ENCODE measurements at regions not wholly inside any gene's neighbourhood (a gene's known extent, or its start where the extent isn't known, plus 50 kb on each side); places are given as distances from the start of the nearest gene placed in this dataset.

GRCh38 chr17:14942526-14943190, 322.5 kb downstream of the PMP22 start:
- no peak overlapping the region for H3K9ac ChIP-seq (ENCODE audit: low read length)
- H3K4me3 ChIP-seq (ENCODE audit: low read depth in 1 of 2, low read length in 2 of 2) = no peak overlapping the region
- H3K36me3 ChIP-seq (ENCODE audit: insufficient read depth, low read length) = no peaks in the 10 kb centered on the region
- H3K27ac ChIP-seq (ENCODE audit: low read depth, low read length) = no peak overlapping the region
- H3K27me3 ChIP-seq (ENCODE audit: control insufficient read depth in 1 of 2, insufficient read depth in 2 of 2, low read length in 2 of 2) = no peaks in the 10 kb centered on the region
- H3K9me3 ChIP-seq (ENCODE audit: low read length) = no peaks in the 10 kb centered on the region
- peaks cover 9% of the 10 kb centered on the region for H3K4me1 ChIP-seq (ENCODE audit: insufficient read depth, low read length)

GRCh38 chr17:14940938-14941265, 324.2 kb downstream of the PMP22 start:
- Histone ChIP-seq H3K4me1 (ENCODE audit: insufficient read depth, low read length) (peaks cover 9% of the 10 kb centered on the region), H3K9ac (ENCODE audit: low read length) (no peak overlapping the region), H3K9me3 (ENCODE audit: low read length) (no peaks in the 10 kb centered on the region), H3K36me3 (ENCODE audit: insufficient read depth, low read length) (no peaks in the 10 kb centered on the region), H3K27me3 (ENCODE audit: control insufficient read depth in 1 of 2, insufficient read depth in 2 of 2, low read length in 2 of 2) (no peaks in the 10 kb centered on the region), H3K27ac (ENCODE audit: low read depth, low read length) (no peak overlapping the region), H3K4me3 (ENCODE audit: low read depth in 1 of 2, low read length in 2 of 2) (no peak overlapping the region)

GRCh38 chr17:14940108-14940937, 324.8 kb downstream of the PMP22 start:
- Histone ChIP-seq H3K4me3 (ENCODE audit: low read depth in 1 of 2, low read length in 2 of 2) (no peak overlapping the region), H3K27ac (ENCODE audit: low read depth, low read length) (no peak overlapping the region), H3K4me1 (ENCODE audit: insufficient read depth, low read length) (peaks cover 9% of the 10 kb centered on the region), H3K36me3 (ENCODE audit: insufficient read depth, low read length) (no peaks in the 10 kb centered on the region), H3K9ac (ENCODE audit: low read length) (no peak overlapping the region), H3K27me3 (ENCODE audit: control insufficient read depth in 1 of 2, insufficient read depth in 2 of 2, low read length in 2 of 2) (no peaks in the 10 kb centered on the region), H3K9me3 (ENCODE audit: low read length) (no peaks in the 10 kb centered on the region)

DNA sequence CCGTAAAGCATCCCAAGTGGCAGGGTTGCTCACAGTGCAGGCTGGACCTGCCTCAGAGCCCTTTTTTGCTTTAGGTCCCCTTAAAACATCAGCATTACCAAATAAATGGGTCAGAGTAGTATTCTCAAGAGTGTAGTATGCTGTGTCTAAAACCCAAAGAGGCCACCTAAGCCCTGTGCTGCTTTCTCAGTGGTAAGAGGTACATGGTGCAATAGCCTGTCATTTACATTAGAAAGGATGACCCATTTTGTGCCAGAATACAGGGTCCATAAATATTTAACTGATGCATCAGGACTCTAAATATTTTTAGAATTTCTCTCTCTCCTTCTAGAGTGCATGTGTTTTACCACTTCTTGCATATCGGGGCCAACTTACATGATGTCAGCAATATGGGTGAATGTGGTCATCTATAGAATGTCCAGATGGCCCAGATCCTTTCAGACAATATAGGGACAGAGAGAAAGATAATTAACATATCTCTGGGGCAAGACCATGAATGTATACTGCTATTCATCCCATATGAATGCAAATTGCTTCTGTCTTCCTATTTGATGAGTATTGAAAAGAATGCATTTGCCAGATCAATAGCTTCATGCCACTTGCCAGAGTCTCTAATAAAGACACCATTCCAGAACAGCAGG, 329.2 kb downstream of the PMP22 start:
- no peaks in the 10 kb centered on the region for H3K9me3 ChIP-seq (ENCODE audit: low read length)
- H3K4me1 ChIP-seq (ENCODE audit: insufficient read depth, low read length) = peaks cover 9% of the 10 kb centered on the region
- H3K36me3 ChIP-seq (ENCODE audit: insufficient read depth, low read length) = no peaks in the 10 kb centered on the region
- H3K9ac ChIP-seq (ENCODE audit: low read length) = no peak overlapping the region
- H3K4me3 ChIP-seq (ENCODE audit: low read depth in 1 of 2, low read length in 2 of 2) = no peak overlapping the region
- no peaks in the 10 kb centered on the region for H3K27me3 ChIP-seq (ENCODE audit: control insufficient read depth in 1 of 2, insufficient read depth in 2 of 2, low read length in 2 of 2)
- no peak overlapping the region for H3K27ac ChIP-seq (ENCODE audit: low read depth, low read length)

- H3K9me3 ChIP-seq (ENCODE audit: low read length) = no peaks in the 10 kb centered on the region
- no peaks in the 10 kb centered on the region for H3K36me3 ChIP-seq (ENCODE audit: insufficient read depth, low read length)
- no peak overlapping the region for H3K9ac ChIP-seq (ENCODE audit: low read length)
- no peak overlapping the region for H3K4me3 ChIP-seq (ENCODE audit: low read depth in 1 of 2, low read length in 2 of 2)
- peaks cover 9% of the 10 kb centered on the region for H3K4me1 ChIP-seq (ENCODE audit: insufficient read depth, low read length)
- no peak overlapping the region for H3K27ac ChIP-seq (ENCODE audit: low read depth, low read length)
- H3K27me3 ChIP-seq (ENCODE audit: control insufficient read depth in 1 of 2, insufficient read depth in 2 of 2, low read length in 2 of 2) = no peaks in the 10 kb centered on the region
Measured at GRCh38 chr17:14935139-14935841, 329.8 kb downstream of the PMP22 start.

DNA sequence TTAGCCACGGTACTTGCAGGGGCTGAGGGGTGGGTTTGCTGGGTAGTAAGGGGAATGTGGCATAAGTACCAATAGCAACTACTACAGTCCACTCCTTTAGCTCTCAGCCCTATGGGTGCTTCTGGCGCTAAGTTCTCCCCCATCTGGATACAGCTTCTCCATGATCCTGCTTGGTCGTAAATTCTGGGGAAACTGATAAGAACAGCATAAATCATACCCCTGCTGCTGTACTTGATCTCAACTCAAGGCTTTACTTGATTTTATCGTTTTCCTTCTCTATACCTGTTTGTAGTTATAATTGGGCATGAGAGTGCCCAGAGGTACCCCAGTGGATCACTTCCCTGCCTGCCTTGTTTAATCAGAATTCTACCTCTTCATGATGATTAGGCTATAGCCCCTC, 331.4 kb downstream of the PMP22 start:
- Histone ChIP-seq H3K9me3 (ENCODE audit: low read length) (no peaks in the 10 kb centered on the region), H3K9ac (ENCODE audit: low read length) (no peak overlapping the region), H3K27ac (ENCODE audit: low read depth, low read length) (no peak overlapping the region)

DNA sequence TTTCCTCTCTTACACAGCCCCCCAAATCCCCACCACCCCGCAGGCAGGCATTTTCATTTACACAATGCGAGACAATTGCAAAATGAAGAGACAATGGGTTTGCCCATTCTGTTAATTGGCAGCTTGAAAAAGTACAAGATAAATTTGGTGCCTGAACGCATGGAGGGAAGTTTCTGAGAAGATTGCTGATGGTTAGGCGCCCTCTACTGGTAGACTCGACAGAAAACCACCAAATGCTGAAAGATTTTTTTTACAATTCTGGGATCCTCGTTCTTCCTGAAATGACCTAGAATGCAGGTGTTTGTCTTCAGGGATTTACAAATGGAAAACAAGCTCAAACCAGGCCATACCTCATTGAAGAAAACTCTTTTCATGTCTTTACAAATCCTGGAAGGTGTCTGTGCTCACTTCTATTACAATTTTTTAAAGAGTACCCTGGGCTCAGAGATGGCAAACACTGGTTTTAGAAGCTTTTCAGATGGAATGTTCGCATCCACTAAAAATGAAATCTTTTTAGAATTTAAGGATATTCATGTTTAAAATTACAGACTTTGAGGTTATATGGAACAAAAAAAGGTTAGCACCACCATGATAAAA, 338.5 kb downstream of the PMP22 start:
- Histone ChIP-seq H3K27ac (ENCODE audit: low read depth, low read length) (no peak overlapping the region), H3K4me3 (ENCODE audit: low read depth in 1 of 2, low read length in 2 of 2) (no peak overlapping the region), H3K9ac (ENCODE audit: low read length) (no peak overlapping the region), H3K4me1 (ENCODE audit: insufficient read depth, low read length) (peaks cover 6% of the 10 kb centered on the region), H3K9me3 (ENCODE audit: low read length) (no peaks in the 10 kb centered on the region), H3K36me3 (ENCODE audit: insufficient read depth, low read length) (no peaks in the 10 kb centered on the region), H3K27me3 (ENCODE audit: control insufficient read depth in 1 of 2, insufficient read depth in 2 of 2, low read length in 2 of 2) (no peaks in the 10 kb centered on the region)

More for the DNA sequence above, 331.4 kb downstream of the PMP22 start:
- no peak overlapping the region for H3K4me3 ChIP-seq (ENCODE audit: low read depth in 1 of 2, low read length in 2 of 2)
- H3K4me1 ChIP-seq (ENCODE audit: insufficient read depth, low read length) = no peaks in the 10 kb centered on the region
- H3K36me3 ChIP-seq (ENCODE audit: insufficient read depth, low read length) = no peaks in the 10 kb centered on the region
- H3K27me3 ChIP-seq (ENCODE audit: control insufficient read depth in 1 of 2, insufficient read depth in 2 of 2, low read length in 2 of 2) = no peaks in the 10 kb centered on the region

- Histone ChIP-seq H3K36me3 (ENCODE audit: insufficient read depth, low read length) (no peaks in the 10 kb centered on the region), H3K4me1 (ENCODE audit: insufficient read depth, low read length) (peaks cover 6% of the 10 kb centered on the region), H3K27ac (ENCODE audit: low read depth, low read length) (no peak overlapping the region), H3K9me3 (ENCODE audit: low read length) (no peaks in the 10 kb centered on the region), H3K27me3 (ENCODE audit: control insufficient read depth in 1 of 2, insufficient read depth in 2 of 2, low read length in 2 of 2) (no peaks in the 10 kb centered on the region), H3K9ac (ENCODE audit: low read length) (no peak overlapping the region), H3K4me3 (ENCODE audit: low read depth in 1 of 2, low read length in 2 of 2) (no peak overlapping the region)
Measured at GRCh38 chr17:14926073-14926472, 339.1 kb downstream of the PMP22 start.

DNA sequence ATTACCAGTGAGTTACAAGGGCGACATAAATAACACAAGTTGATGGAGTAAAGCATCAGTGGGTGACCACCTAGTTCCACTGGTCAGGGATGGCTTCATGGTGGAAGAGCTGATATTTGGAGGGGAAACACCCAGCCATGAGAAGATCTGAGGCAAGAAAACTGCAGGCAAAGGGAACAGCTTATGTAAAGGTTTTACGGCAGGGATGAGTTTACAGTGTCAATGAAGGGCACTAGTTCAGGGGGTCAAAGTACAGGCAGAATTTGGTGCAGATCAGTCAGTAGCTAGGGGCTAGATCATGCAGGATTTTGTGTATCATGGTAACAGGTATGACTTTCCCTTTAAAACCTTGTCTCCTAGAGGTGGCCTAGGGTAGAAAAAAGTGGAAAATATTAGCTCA, 339.6 kb downstream of the PMP22 start:
- Histone ChIP-seq H3K27me3 (ENCODE audit: control insufficient read depth in 1 of 2, insufficient read depth in 2 of 2, low read length in 2 of 2) (no peaks in the 10 kb centered on the region), H3K4me3 (ENCODE audit: low read depth in 1 of 2, low read length in 2 of 2) (no peak overlapping the region), H3K9me3 (ENCODE audit: low read length) (no peaks in the 10 kb centered on the region), H3K36me3 (ENCODE audit: insufficient read depth, low read length) (no peaks in the 10 kb centered on the region), H3K27ac (ENCODE audit: low read depth, low read length) (no peak overlapping the region), H3K4me1 (ENCODE audit: insufficient read depth, low read length) (peaks cover 6% of the 10 kb centered on the region), H3K9ac (ENCODE audit: low read length) (no peak overlapping the region)

- no peaks in the 10 kb centered on the region for H3K27me3 ChIP-seq (ENCODE audit: control insufficient read depth in 1 of 2, insufficient read depth in 2 of 2, low read length in 2 of 2)
- H3K9me3 ChIP-seq (ENCODE audit: low read length) = no peaks in the 10 kb centered on the region
Measured at GRCh38 chr17:14923981-14924380, 341.1 kb downstream of the PMP22 start.

DNA sequence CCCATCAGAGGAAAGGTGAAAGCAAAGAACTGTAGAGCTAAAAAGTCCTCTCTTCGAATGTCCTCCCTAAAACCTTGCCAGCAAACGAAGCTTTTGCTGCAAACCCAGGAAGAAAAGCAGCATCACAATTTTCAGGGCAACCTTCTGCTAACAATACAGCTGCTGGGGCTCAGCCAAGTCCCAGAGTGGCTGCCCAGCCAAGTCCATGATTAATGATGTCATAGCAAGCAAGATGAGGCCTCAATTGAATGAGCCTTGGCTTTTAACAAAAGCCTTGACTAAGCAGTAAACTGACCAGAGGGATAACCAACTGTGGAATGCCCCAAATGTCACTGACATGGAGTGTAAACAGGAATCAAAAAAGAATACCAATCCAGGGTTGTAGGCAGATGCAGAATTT, 342.7 kb downstream of the PMP22 start:
- H3K4me1 ChIP-seq (ENCODE audit: insufficient read depth, low read length) = peaks cover 6% of the 10 kb centered on the region
- no peak overlapping the region for H3K4me3 ChIP-seq (ENCODE audit: low read depth in 1 of 2, low read length in 2 of 2)
- no peaks in the 10 kb centered on the region for H3K9me3 ChIP-seq (ENCODE audit: low read length)
- H3K9ac ChIP-seq (ENCODE audit: low read length) = no peak overlapping the region
- H3K27me3 ChIP-seq (ENCODE audit: control insufficient read depth in 1 of 2, insufficient read depth in 2 of 2, low read length in 2 of 2) = no peaks in the 10 kb centered on the region
- H3K36me3 ChIP-seq (ENCODE audit: insufficient read depth, low read length) = no peaks in the 10 kb centered on the region
- H3K27ac ChIP-seq (ENCODE audit: low read depth, low read length) = no peak overlapping the region

More at GRCh38 chr17:14923981-14924380, 341.1 kb downstream of the PMP22 start:
- no peak overlapping the region for H3K9ac ChIP-seq (ENCODE audit: low read length)
- H3K36me3 ChIP-seq (ENCODE audit: insufficient read depth, low read length) = no peaks in the 10 kb centered on the region
- peaks cover 6% of the 10 kb centered on the region for H3K4me1 ChIP-seq (ENCODE audit: insufficient read depth, low read length)
- no peak overlapping the region for H3K4me3 ChIP-seq (ENCODE audit: low read depth in 1 of 2, low read length in 2 of 2)
- no peak overlapping the region for H3K27ac ChIP-seq (ENCODE audit: low read depth, low read length)
